ENCODE measurements at regions not wholly inside any gene's neighbourhood (a gene's known extent, or its start where the extent isn't known, plus 50 kb on each side); places are given as distances from the start of the nearest gene placed in this dataset.

GRCh38 chr13:42422681-42423080 is 150.7 kb downstream of the AKAP11 start:
- ChIA-PET CTCF (ENCODE audit: partially characterized antibody) (no interaction called here), POLR2A (ENCODE audit: partially characterized antibody) (no interaction called here)
- no peaks in the 10 kb centered on the region for H3K79me1 ChIP-seq (ENCODE audit: low read depth, low read length)
- no peaks in the 10 kb centered on the region for H3K79me2 ChIP-seq (ENCODE audit: control insufficient read depth in 1 of 2, insufficient read depth in 2 of 2, low read length in 2 of 2)
- no peak overlapping the region for H3K56ac ChIP-seq (replicated peaks; ENCODE audit: insufficient read length, low read depth, low read length)
- no peak overlapping the region for H2AFZ ChIP-seq (ENCODE audit: low read length)
- no peaks in the 10 kb centered on the region for H3K27me3 ChIP-seq (replicated peaks in 1 of 4; ENCODE audit: control insufficient read depth in 3 of 4, extremely low read depth in 1 of 4, insufficient read depth in 3 of 4, low read length in 3 of 4)
- H3K9me3 ChIP-seq (ENCODE audit: insufficient read depth in 2 of 2, low read depth in 1 of 2, low read length in 1 of 2), result peaks cover 0 to 10% of the 10 kb centered on the region in 2 experiments; a peak in 2 of 4 replicates
- H3K4me2 ChIP-seq (ENCODE audit: insufficient read depth in 1 of 2, low read depth in 2 of 2, low read length in 2 of 2), result no peak overlapping the region
- no peaks in the 10 kb centered on the region for H3K4me1 ChIP-seq (replicated peaks in 1 of 4; ENCODE audit: control insufficient read depth in 3 of 4, insufficient read depth in 4 of 4, low read length in 3 of 4)
- H2AK5ac ChIP-seq (ENCODE audit: low read depth, low read length), result no peak overlapping the region
- H3K27ac ChIP-seq (ENCODE audit: low read depth, low read length), result no peak overlapping the region
- H2BK5ac ChIP-seq (ENCODE audit: low read depth, low read length), result no peak overlapping the region
- no peaks in the 10 kb centered on the region for H4K20me1 ChIP-seq (replicated peaks in 1 of 2; ENCODE audit: control insufficient read depth in 1 of 2, insufficient read depth in 2 of 2, low read length in 2 of 2)
- no peaks in the 10 kb centered on the region for H3K23me2 ChIP-seq (ENCODE audit: low read depth, low read length)
- H3K4me3 ChIP-seq (ENCODE audit: extremely low read depth in 1 of 4, insufficient read depth in 2 of 4, low read depth in 3 of 4, low read length in 4 of 4), result no peak overlapping the region
- H2BK20ac ChIP-seq (ENCODE audit: low read length), result no peak overlapping the region
- no peak overlapping the region for H3K18ac ChIP-seq (ENCODE audit: extremely low read depth, low read length)
- H3K4ac ChIP-seq (replicated peaks; ENCODE audit: insufficient read length, low read depth, low read length), result no peak overlapping the region
- H2BK15ac ChIP-seq (ENCODE audit: low read length), result no peak overlapping the region
- DNase-seq (ENCODE audit: low read depth in 1 of 2, low spot score in 2 of 2) (no peak), FAIRE-seq (no peak)
- no peak overlapping the region for H4K8ac ChIP-seq (ENCODE audit: extremely low read depth, insufficient read depth, low read length)
- 88% methylated on average over 2 of the region's 2 CpGs; no CpG with 5 or more reads in 1 of the 2 experiments for WGBS, 2 experiments (ENCODE audit: extremely low coverage in 1 of 2, insufficient coverage in 1 of 2, insufficient read length in 1 of 2, insufficient replicate concordance in 2 of 2, low coverage in 1 of 2, low lambda C conversion rate in 2 of 2, missing lambda C conversion rate in 1 of 2)
- no peak overlapping the region for H4K91ac ChIP-seq (replicated peaks; ENCODE audit: insufficient read length, low read length)
- no peak overlapping the region for H3K14ac ChIP-seq (ENCODE audit: insufficient read length)
- no peak overlapping the region for H2BK120ac ChIP-seq (replicated peaks; ENCODE audit: low read depth, low read length)
- H3K9ac ChIP-seq (replicated peaks in 1 of 4; ENCODE audit: extremely low read depth in 1 of 4, low read depth in 3 of 4, low read length in 3 of 4), result no peak overlapping the region
- H3K23ac ChIP-seq (ENCODE audit: insufficient read length), result no peak overlapping the region
- H2BK12ac ChIP-seq (ENCODE audit: low read depth, low read length), result no peak overlapping the region
- H3K36me3 ChIP-seq (ENCODE audit: control insufficient read depth in 2 of 4, insufficient read depth in 4 of 4, low read length in 3 of 4), result peaks cover 0 to 3% (median 0%) of the 10 kb centered on the region in 4 experiments; a peak in 1 of 8 replicates
- H4K5ac ChIP-seq (ENCODE audit: insufficient read length, low read depth, low read length), result no peak overlapping the region
- TF ChIP-seq E2F6 (IDR thresholded peaks at IDR 0.05), result no peak
- TF ChIP-seq EZH2 (IDR thresholded peaks at IDR 0.05; ENCODE audit: low read depth, low read length, severe bottlenecking), result no peak
- no peak for TF ChIP-seq ATF3 (IDR thresholded peaks at IDR 0.05; ENCODE audit: insufficient read depth, low read depth, low read length)
- no peak for TF ChIP-seq POLR2AphosphoS5 (IDR thresholded peaks at IDR 0.05; ENCODE audit: low read depth, low read length)
- no peak for TF ChIP-seq SRF (IDR thresholded peaks at IDR 0.05; ENCODE audit: low read depth, low read length)
- TF ChIP-seq ZNF274 (IDR thresholded peaks at IDR 0.05; ENCODE audit: borderline replicate concordance, extremely low read depth, low read length), result no peak
- no peak for TF ChIP-seq RNF2 (IDR thresholded peaks at IDR 0.05; ENCODE audit: borderline replicate concordance, low read depth, low read length, missing control alignments, poor library complexity, severe bottlenecking)
- no peak for TF ChIP-seq KDM5A (IDR thresholded peaks at IDR 0.05; ENCODE audit: low read length)
- no peak for TF ChIP-seq TBP (IDR thresholded peaks at IDR 0.05; ENCODE audit: low read depth, low read length)
- no peak for TF ChIP-seq NANOG (IDR thresholded peaks at IDR 0.05; ENCODE audit: insufficient read depth, low read depth, low read length, poor library complexity, severe bottlenecking)
- no peak for TF ChIP-seq TEAD4 (IDR thresholded peaks at IDR 0.05; ENCODE audit: low read depth, low read length)
- TF ChIP-seq GTF2F1 (IDR thresholded peaks at IDR 0.05; ENCODE audit: borderline replicate concordance, low read depth, low read length), result no peak
- TF ChIP-seq BACH1 (IDR thresholded peaks at IDR 0.05; ENCODE audit: low read length), result no peak
- no peak for TF ChIP-seq RFX5 (IDR thresholded peaks at IDR 0.05; ENCODE audit: borderline replicate concordance, low read depth, low read length)

Data from H1 (cell line).